ENCODE measurements at regions not wholly inside any gene's neighbourhood (a gene's known extent, or its start where the extent isn't known, plus 50 kb on each side); places are given as distances from the start of the nearest gene placed in this dataset.

DNA sequence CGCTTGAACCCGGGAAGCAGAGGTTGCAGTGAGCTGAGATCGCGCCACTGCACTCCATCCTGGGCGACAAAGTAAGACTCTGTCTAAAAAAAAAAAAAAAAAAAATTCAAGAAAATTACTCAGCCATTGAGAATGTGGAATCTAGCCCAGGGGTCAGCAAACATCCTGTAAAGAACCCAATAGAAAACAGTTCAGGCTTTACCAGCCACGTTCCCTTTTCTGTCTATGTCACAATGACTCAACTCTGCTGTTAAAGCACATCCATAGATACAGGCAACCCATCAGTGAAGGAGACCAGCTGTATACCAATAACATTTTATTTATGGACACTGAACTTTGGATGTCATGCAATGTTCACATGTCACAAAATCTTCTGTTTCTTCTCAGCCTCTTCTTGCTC, 435.6 kb upstream of the GYPC start:
- CTCF ChIA-PET: no interaction called here
- DNase-seq (ENCODE audit: extremely low spot score): no peak
- POLR2A ChIA-PET: no interaction called here
- no peak for TF ChIP-seq ELF4 (IDR thresholded peaks at IDR 0.05)
- TF ChIP-seq NFRKB (IDR thresholded peaks at IDR 0.05): no peak
- TF ChIP-seq, protein P1, sequence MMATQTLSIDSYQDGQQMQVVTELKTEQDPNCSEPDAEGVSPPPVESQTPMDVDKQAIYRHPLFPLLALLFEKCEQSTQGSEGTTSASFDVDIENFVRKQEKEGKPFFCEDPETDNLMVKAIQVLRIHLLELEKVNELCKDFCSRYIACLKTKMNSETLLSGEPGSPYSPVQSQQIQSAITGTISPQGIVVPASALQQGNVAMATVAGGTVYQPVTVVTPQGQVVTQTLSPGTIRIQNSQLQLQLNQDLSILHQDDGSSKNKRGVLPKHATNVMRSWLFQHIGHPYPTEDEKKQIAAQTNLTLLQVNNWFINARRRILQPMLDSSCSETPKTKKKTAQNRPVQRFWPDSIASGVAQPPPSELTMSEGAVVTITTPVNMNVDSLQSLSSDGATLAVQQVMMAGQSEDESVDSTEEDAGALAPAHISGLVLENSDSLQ (IDR thresholded peaks at IDR 0.05): no peak
- TF ChIP-seq FOXK2 (IDR thresholded peaks at IDR 0.05): no peak
- TF ChIP-seq ARNT (IDR thresholded peaks at IDR 0.05): no peak
- TF ChIP-seq L3MBTL2 (conservative IDR thresholded peaks at IDR 0.05): no peak
- TF ChIP-seq SP1 (IDR thresholded peaks at IDR 0.05): no peak
- TF ChIP-seq FOXA1 (IDR thresholded peaks at IDR 0.05): no peak
- TF ChIP-seq FOXM1 (IDR thresholded peaks at IDR 0.05; ENCODE audit: borderline replicate concordance): no peak
- TF ChIP-seq CTBP1 (IDR thresholded peaks at IDR 0.05; ENCODE audit: borderline replicate concordance): no peak
- TF ChIP-seq LEF1 (IDR thresholded peaks at IDR 0.05; ENCODE audit: borderline replicate concordance): no peak
- no peak for TF ChIP-seq BHLHE40 (IDR thresholded peaks at IDR 0.05; ENCODE audit: borderline replicate concordance)

DNA sequence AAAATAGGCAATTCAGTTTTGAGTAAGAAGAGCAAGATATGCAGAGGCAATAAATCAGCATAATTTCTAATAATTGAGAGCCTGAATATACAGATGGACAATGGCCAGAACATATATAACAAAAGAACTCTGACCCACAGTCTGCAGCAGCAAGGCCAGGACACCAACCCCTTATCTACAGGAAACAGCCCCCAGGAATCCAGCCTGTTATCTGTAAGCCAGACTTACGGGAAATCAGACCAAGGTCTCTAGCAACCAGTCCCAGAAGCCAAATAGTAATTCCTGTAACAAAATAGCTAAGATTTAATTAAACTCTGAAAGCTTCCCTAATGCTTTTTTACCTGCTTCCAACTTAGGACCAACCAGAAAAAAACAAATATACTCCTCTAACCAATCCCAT, 434.5 kb upstream of the GYPC start:
- CTCF ChIA-PET: no interaction called here
- TF ChIP-seq BHLHE40 (IDR thresholded peaks at IDR 0.05; ENCODE audit: borderline replicate concordance): no peak
- TF ChIP-seq FOXM1 (IDR thresholded peaks at IDR 0.05; ENCODE audit: borderline replicate concordance): no peak
- TF ChIP-seq SP1 (IDR thresholded peaks at IDR 0.05): no peak
- no peak for TF ChIP-seq LEF1 (IDR thresholded peaks at IDR 0.05; ENCODE audit: borderline replicate concordance)
- TF ChIP-seq ZNF384 (IDR thresholded peaks at IDR 0.05): no peak
- no peak for TF ChIP-seq SUZ12 (IDR thresholded peaks at IDR 0.05)
- TF ChIP-seq L3MBTL2 (conservative IDR thresholded peaks at IDR 0.05): no peak
- TF ChIP-seq FOXK2 (IDR thresholded peaks at IDR 0.05): no peak
- TF ChIP-seq HDGF (IDR thresholded peaks at IDR 0.05; ENCODE audit: borderline replicate concordance): no peak
- TF ChIP-seq TARDBP (IDR thresholded peaks at IDR 0.05): no peak
- no peak for TF ChIP-seq ARNT (IDR thresholded peaks at IDR 0.05)
- TF ChIP-seq ELF4 (IDR thresholded peaks at IDR 0.05): no peak
- no peak for TF ChIP-seq NFRKB (IDR thresholded peaks at IDR 0.05)
- TF ChIP-seq FOXA1 (IDR thresholded peaks at IDR 0.05): no peak
- TF ChIP-seq CTBP1 (IDR thresholded peaks at IDR 0.05; ENCODE audit: borderline replicate concordance): no peak
- TF ChIP-seq, protein P1 (IDR thresholded peaks at IDR 0.05): no peak
- POLR2A ChIA-PET: no interaction called here
- DNase-seq (ENCODE audit: extremely low spot score): no peak

DNA sequence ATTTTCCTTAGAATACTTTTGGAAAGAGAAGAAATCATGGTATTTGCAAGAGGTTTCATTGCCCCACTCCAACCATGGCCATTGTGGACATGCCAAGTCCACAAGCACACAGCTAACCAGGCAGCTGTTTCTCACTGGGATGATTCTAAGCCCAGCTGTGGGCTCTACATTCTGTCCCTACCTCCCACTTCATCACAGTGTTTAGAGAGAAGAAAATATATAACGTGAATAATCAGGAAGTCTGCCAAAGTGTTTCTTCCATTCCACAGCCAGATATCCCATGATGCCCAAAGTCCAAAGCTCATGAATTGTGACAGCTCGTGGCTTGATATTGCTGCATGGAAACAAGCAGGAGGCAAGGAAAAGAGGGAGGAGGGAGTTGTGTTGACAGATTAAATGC, 433.7 kb upstream of the GYPC start:
- POLR2A ChIA-PET: no interaction called here
- TF ChIP-seq NFRKB (IDR thresholded peaks at IDR 0.05): no peak
- no peak for TF ChIP-seq CTBP1 (IDR thresholded peaks at IDR 0.05; ENCODE audit: borderline replicate concordance)
- TF ChIP-seq SP1 (IDR thresholded peaks at IDR 0.05): no peak
- TF ChIP-seq, protein P1 (IDR thresholded peaks at IDR 0.05): no peak
- TF ChIP-seq L3MBTL2 (conservative IDR thresholded peaks at IDR 0.05): no peak
- TF ChIP-seq LEF1 (IDR thresholded peaks at IDR 0.05; ENCODE audit: borderline replicate concordance): no peak
- no peak for TF ChIP-seq BHLHE40 (IDR thresholded peaks at IDR 0.05; ENCODE audit: borderline replicate concordance)
- CTCF ChIA-PET: no interaction called here
- no peak for DNase-seq (ENCODE audit: extremely low spot score)

DNA sequence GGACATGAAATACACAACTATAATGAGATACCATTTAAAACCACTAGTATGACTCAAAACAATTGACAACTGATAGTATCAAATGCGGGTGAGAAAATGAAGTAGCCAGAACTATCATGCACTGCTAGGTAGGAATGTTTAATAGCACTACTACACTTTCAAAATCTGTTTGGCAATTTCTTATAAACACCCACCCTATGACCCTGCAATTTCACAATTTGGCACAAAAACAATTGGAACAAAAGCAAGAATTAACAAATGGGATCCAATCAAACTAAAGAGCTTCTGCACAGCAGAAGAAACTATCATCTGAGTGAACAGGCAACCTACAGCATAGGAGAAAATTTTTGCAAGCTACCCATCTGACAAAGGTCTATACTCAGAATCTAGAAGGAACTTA, 431.2 kb upstream of the GYPC start:
- no peak for TF ChIP-seq LEF1 (IDR thresholded peaks at IDR 0.05; ENCODE audit: borderline replicate concordance)
- no peak for TF ChIP-seq BHLHE40 (IDR thresholded peaks at IDR 0.05; ENCODE audit: borderline replicate concordance)
- TF ChIP-seq SUZ12 (IDR thresholded peaks at IDR 0.05): no peak
- no peak for TF ChIP-seq HDGF (IDR thresholded peaks at IDR 0.05; ENCODE audit: borderline replicate concordance)
- no peak for TF ChIP-seq L3MBTL2 (conservative IDR thresholded peaks at IDR 0.05)
- TF ChIP-seq FOXK2 (IDR thresholded peaks at IDR 0.05): no peak
- TF ChIP-seq CTBP1 (IDR thresholded peaks at IDR 0.05; ENCODE audit: borderline replicate concordance): no peak
- TF ChIP-seq, protein P1 (IDR thresholded peaks at IDR 0.05): no peak
- no peak for TF ChIP-seq ELF4 (IDR thresholded peaks at IDR 0.05)
- TF ChIP-seq ARNT (IDR thresholded peaks at IDR 0.05): no peak
- no peak for TF ChIP-seq TARDBP (IDR thresholded peaks at IDR 0.05)
- TF ChIP-seq FOXA1 (IDR thresholded peaks at IDR 0.05): no peak
- no peak for TF ChIP-seq NFRKB (IDR thresholded peaks at IDR 0.05)
- no peak for TF ChIP-seq ZNF384 (IDR thresholded peaks at IDR 0.05)
- no peak for TF ChIP-seq SP1 (IDR thresholded peaks at IDR 0.05)
- TF ChIP-seq FOXM1 (IDR thresholded peaks at IDR 0.05; ENCODE audit: borderline replicate concordance): no peak
- CTCF ChIA-PET: no interaction called here
- POLR2A ChIA-PET: no interaction called here
- DNase-seq (ENCODE audit: extremely low spot score): no peak

DNA sequence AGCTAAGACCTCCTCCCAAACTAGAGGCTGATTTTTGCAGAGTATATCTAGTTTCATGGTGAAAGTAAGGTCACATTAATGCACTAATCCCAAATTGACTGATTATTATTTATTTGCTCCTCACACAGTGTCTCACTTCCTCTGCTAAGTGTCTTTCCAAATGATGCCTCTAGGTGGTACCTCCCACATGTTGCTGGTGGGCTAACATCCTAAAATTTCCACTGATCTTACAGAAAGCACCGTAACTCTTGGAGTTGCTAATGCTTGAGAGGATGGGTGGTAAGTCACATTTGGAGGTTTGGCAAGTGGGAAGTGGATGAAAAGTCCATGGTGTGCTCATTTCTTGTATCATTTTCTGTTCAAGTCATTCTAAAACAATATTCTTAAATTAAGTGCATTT, 428.7 kb upstream of the GYPC start:
- ChIA-PET POLR2A (no interaction called here), CTCF (no interaction called here)
- DNase-seq (ENCODE audit: extremely low spot score): no peak

DNA sequence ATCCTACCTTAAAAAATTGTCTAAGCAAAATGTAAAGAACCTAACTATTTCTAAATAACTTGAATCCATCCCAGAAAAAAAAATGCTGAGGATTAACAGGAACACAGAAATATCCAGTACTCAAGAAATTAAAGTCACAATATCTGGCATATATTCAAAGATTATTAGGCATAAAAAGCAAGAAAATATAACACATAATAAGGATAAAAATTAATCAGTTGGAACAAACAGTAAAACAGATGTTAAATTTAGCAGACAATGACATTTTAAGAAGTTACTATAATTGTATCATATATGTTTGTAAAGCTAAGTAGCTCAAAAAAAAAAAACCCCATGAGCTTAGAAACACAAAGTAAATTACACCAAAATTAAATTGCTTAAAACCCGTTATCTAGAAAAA, 427.4 kb upstream of the GYPC start:
- no peak for TF ChIP-seq L3MBTL2 (conservative IDR thresholded peaks at IDR 0.05)
- DNase-seq (ENCODE audit: extremely low spot score): no peak
- CTCF ChIA-PET: no interaction called here
- POLR2A ChIA-PET: no interaction called here

More for the DNA sequence above, 428.7 kb upstream of the GYPC start:
- TF ChIP-seq NFRKB (IDR thresholded peaks at IDR 0.05): no peak

Measured in HEK293T (cell line).